Activated T-cell treated with anti-CD3 and anti-CD28 coated beads, Interleukin-2, amount 50 U/mL, for 4 hours (primary cell): ENCODE measurements at regions not wholly inside any gene's neighbourhood (a gene's known extent, or its start where the extent isn't known, plus 50 kb on each side); places are given as distances from the start of the nearest gene placed in this dataset.

Source experiments
- ATAC-seq, 2 donors: fragments of 200-7000 bp; cut with Tn5 transposase; one replicate each; pipeline ENCODE4 v1.10.0; 2021
- DNase-seq: peaks from one replicate; pipeline ENCODE4 v3.0.0-alpha.2; 2020
- H3K27me3 Mint-ChIP-seq: one replicate; pipeline ENCODE4 v1.8.0; 2021; ENCODE audit warnings: low read depth, mixed read lengths
- H3K36me3 Mint-ChIP-seq: one replicate; pipeline ENCODE4 v1.8.0; 2022; ENCODE audit warnings: mixed read lengths; ENCODE audit not compliant: insufficient read depth
- H3K4me1 Mint-ChIP-seq: one replicate; pipeline ENCODE4 v1.8.0; 2021; ENCODE audit warnings: low read depth, mixed read lengths
- H3K4me3 Mint-ChIP-seq: one replicate; pipeline ENCODE4 v1.8.0; 2021; ENCODE audit warnings: mild to moderate bottlenecking, moderate library complexity, mixed read lengths
- H3K9me3 Mint-ChIP-seq: one replicate; pipeline ENCODE4 v1.8.0; 2021; ENCODE audit warnings: mixed read lengths

GRCh38 chr9:14501366-14501765 is 187.4 kb upstream of the NFIB start:
- ATAC-seq (no peak), DNase-seq (no peak)
- Mint-ChIP-seq H3K9me3 (no peaks in the 10 kb centered on the region), H3K36me3 (no peaks in the 10 kb centered on the region), H3K27me3 (peaks cover 5% of the 10 kb centered on the region), H3K4me1 (no peaks in the 10 kb centered on the region), H3K4me3 (no peak overlapping the region)

- Mint-ChIP-seq H3K4me3 (no peak overlapping the region), H3K4me1 (no peaks in the 10 kb centered on the region), H3K9me3 (no peaks in the 10 kb centered on the region), H3K27me3 (peaks cover 2% of the 10 kb centered on the region), H3K36me3 (no peaks in the 10 kb centered on the region)
- no peak for DNase-seq
- no peak for ATAC-seq
These were observed 186.8 kb upstream of the NFIB start for GRCh38 chr9:14500705-14501104.

- no peak for ATAC-seq
- Mint-ChIP-seq H3K27me3 (peaks cover under 1% of the 10 kb centered on the region), H3K4me1 (no peaks in the 10 kb centered on the region), H3K9me3 (no peaks in the 10 kb centered on the region), H3K4me3 (no peak overlapping the region), H3K36me3 (no peaks in the 10 kb centered on the region)
- no peak for DNase-seq
These were observed 186.0 kb upstream of the NFIB start for GRCh38 chr9:14499976-14500375.

GRCh38 chr9:14498824-14499223 is 184.9 kb upstream of the NFIB start:
- DNase-seq: no peak
- no peak overlapping the region for H3K4me3 Mint-ChIP-seq
- no peaks in the 10 kb centered on the region for H3K27me3 Mint-ChIP-seq
- H3K36me3 Mint-ChIP-seq: no peaks in the 10 kb centered on the region
- H3K9me3 Mint-ChIP-seq: no peaks in the 10 kb centered on the region
- no peak for ATAC-seq
- H3K4me1 Mint-ChIP-seq: no peaks in the 10 kb centered on the region

- no peak overlapping the region for H3K4me3 Mint-ChIP-seq
- no peaks in the 10 kb centered on the region for H3K9me3 Mint-ChIP-seq
- H3K27me3 Mint-ChIP-seq: no peaks in the 10 kb centered on the region
- H3K4me1 Mint-ChIP-seq: no peaks in the 10 kb centered on the region
- ATAC-seq: no peak
- no peaks in the 10 kb centered on the region for H3K36me3 Mint-ChIP-seq
- DNase-seq: no peak
These were observed 183.5 kb upstream of the NFIB start for GRCh38 chr9:14497476-14497875.

GRCh38 chr9:14488421-14489190 is 174.7 kb upstream of the NFIB start:
- ATAC-seq: no peak
- Mint-ChIP-seq H3K9me3 (no peaks in the 10 kb centered on the region), H3K4me3 (no peak overlapping the region)

GRCh38 chr9:14487547-14488185 is 173.7 kb upstream of the NFIB start:
- Mint-ChIP-seq H3K4me1 (no peaks in the 10 kb centered on the region), H3K9me3 (no peaks in the 10 kb centered on the region), H3K27me3 (no peaks in the 10 kb centered on the region), H3K4me3 (no peak overlapping the region), H3K36me3 (no peaks in the 10 kb centered on the region)
- ATAC-seq: no peak
- no peak for DNase-seq

More at GRCh38 chr9:14488421-14489190, 174.7 kb upstream of the NFIB start:
- Mint-ChIP-seq H3K27me3 (no peaks in the 10 kb centered on the region), H3K4me1 (no peaks in the 10 kb centered on the region), H3K36me3 (no peaks in the 10 kb centered on the region)
- no peak for DNase-seq

- Mint-ChIP-seq H3K4me1 (no peaks in the 10 kb centered on the region), H3K9me3 (no peaks in the 10 kb centered on the region), H3K36me3 (no peaks in the 10 kb centered on the region), H3K4me3 (no peak overlapping the region), H3K27me3 (no peaks in the 10 kb centered on the region)
- DNase-seq (no peak), ATAC-seq (no peak)
These were observed 171.4 kb upstream of the NFIB start for GRCh38 chr9:14485366-14485765.

GRCh38 chr9:14482856-14483255 is 168.9 kb upstream of the NFIB start:
- ATAC-seq (no peak), DNase-seq (no peak)
- Mint-ChIP-seq H3K36me3 (no peaks in the 10 kb centered on the region), H3K9me3 (no peaks in the 10 kb centered on the region), H3K4me1 (no peaks in the 10 kb centered on the region), H3K27me3 (no peaks in the 10 kb centered on the region), H3K4me3 (no peak overlapping the region)

GRCh38 chr9:14480526-14480925 is 166.6 kb upstream of the NFIB start:
- no peaks in the 10 kb centered on the region for H3K4me1 Mint-ChIP-seq
- H3K27me3 Mint-ChIP-seq: no peaks in the 10 kb centered on the region
- no peak for ATAC-seq
- H3K36me3 Mint-ChIP-seq: no peaks in the 10 kb centered on the region
- DNase-seq: no peak
- H3K4me3 Mint-ChIP-seq: no peak overlapping the region
- no peaks in the 10 kb centered on the region for H3K9me3 Mint-ChIP-seq

- Mint-ChIP-seq H3K36me3 (no peaks in the 10 kb centered on the region), H3K27me3 (no peaks in the 10 kb centered on the region), H3K4me1 (no peaks in the 10 kb centered on the region), H3K9me3 (no peaks in the 10 kb centered on the region), H3K4me3 (no peak overlapping the region)
- DNase-seq (no peak), ATAC-seq (no peak)
These were observed 165.2 kb upstream of the NFIB start for GRCh38 chr9:14479163-14479560.

GRCh38 chr9:14478175-14479162 is 164.5 kb upstream of the NFIB start:
- no peaks in the 10 kb centered on the region for H3K27me3 Mint-ChIP-seq
- no peak for DNase-seq
- no peaks in the 10 kb centered on the region for H3K36me3 Mint-ChIP-seq
- H3K4me1 Mint-ChIP-seq: no peaks in the 10 kb centered on the region
- no peaks in the 10 kb centered on the region for H3K9me3 Mint-ChIP-seq
- no peak overlapping the region for H3K4me3 Mint-ChIP-seq
- ATAC-seq: no peak

- H3K4me3 Mint-ChIP-seq: no peak overlapping the region
- no peaks in the 10 kb centered on the region for H3K4me1 Mint-ChIP-seq
- DNase-seq (no peak), ATAC-seq (no peak)
- no peaks in the 10 kb centered on the region for H3K36me3 Mint-ChIP-seq
- H3K9me3 Mint-ChIP-seq: no peaks in the 10 kb centered on the region
- peaks cover 3% of the 10 kb centered on the region for H3K27me3 Mint-ChIP-seq
These were observed 157.1 kb upstream of the NFIB start for GRCh38 chr9:14471041-14471440.

- H3K36me3 Mint-ChIP-seq: no peaks in the 10 kb centered on the region
- no peaks in the 10 kb centered on the region for H3K4me1 Mint-ChIP-seq
- DNase-seq (no peak), ATAC-seq (no peak)
- no peaks in the 10 kb centered on the region for H3K9me3 Mint-ChIP-seq
- peaks cover 3% of the 10 kb centered on the region for H3K27me3 Mint-ChIP-seq
- H3K4me3 Mint-ChIP-seq: no peak overlapping the region
These were observed 153.9 kb upstream of the NFIB start for GRCh38 chr9:14467675-14468374.
